Amniotic stem cell (primary cell): ENCODE measurements at regions not wholly inside any gene's neighbourhood (a gene's known extent, or its start where the extent isn't known, plus 50 kb on each side); places are given as distances from the start of the nearest gene placed in this dataset.

ENCODE experiments used
- DNase-seq: peaks from one replicate; lab custom pipeline; 2025; lab: John Stamatoyannopoulos, UW

- DNase-seq: no peak
Observed at GRCh38 chr7:96484845-96485244, 162.9 kb upstream of the SLC25A13 start.

- no peak for DNase-seq
Observed at GRCh38 chr7:96484091-96484490, 162.2 kb upstream of the SLC25A13 start.

- no peak for DNase-seq
Observed at GRCh38 chr7:96481796-96482195, 159.9 kb upstream of the SLC25A13 start.

- DNase-seq: no peak
Observed at GRCh38 chr7:96479015-96479645, 157.2 kb upstream of the SLC25A13 start.

- no peak for DNase-seq
Observed at GRCh38 chr7:96471606-96472005, 149.7 kb upstream of the SLC25A13 start.

- DNase-seq: no peak
Observed at GRCh38 chr7:96452146-96452545, 130.2 kb upstream of the SLC25A13 start.

GRCh38 chr7:96449094-96449493 is 127.2 kb upstream of the SLC25A13 start:
- DNase-seq: no peak

- no peak for DNase-seq
Observed at GRCh38 chr7:96447109-96447645, 125.3 kb upstream of the SLC25A13 start.

- no peak for DNase-seq
Observed at GRCh38 chr7:96441436-96442084, 119.7 kb upstream of the SLC25A13 start.

GRCh38 chr7:96440328-96440727 is 118.4 kb upstream of the SLC25A13 start:
- no peak for DNase-seq

- DNase-seq: no peak
Observed at GRCh38 chr7:96436880-96437279, 115.0 kb upstream of the SLC25A13 start.

GRCh38 chr7:96430356-96430755 is 108.5 kb upstream of the SLC25A13 start:
- DNase-seq: no peak

GRCh38 chr7:96427143-96427542 is 105.2 kb upstream of the SLC25A13 start:
- no peak for DNase-seq

- no peak for DNase-seq
Observed at GRCh38 chr7:96426685-96427084, 104.8 kb upstream of the SLC25A13 start.

- DNase-seq: no peak
Observed at GRCh38 chr7:96426027-96426426, 104.1 kb upstream of the SLC25A13 start.

GRCh38 chr7:96424411-96424810 is 102.5 kb upstream of the SLC25A13 start:
- no peak for DNase-seq

- DNase-seq: no peak
Observed at GRCh38 chr7:96422388-96422787, 100.5 kb upstream of the SLC25A13 start.

GRCh38 chr7:96418581-96418980 is 96.7 kb upstream of the SLC25A13 start:
- DNase-seq: no peak

- DNase-seq: no peak
Observed at GRCh38 chr7:96417784-96418183, 95.9 kb upstream of the SLC25A13 start.

GRCh38 chr7:96416599-96416998 is 94.7 kb upstream of the SLC25A13 start:
- no peak for DNase-seq

GRCh38 chr7:96416116-96416515 is 94.2 kb upstream of the SLC25A13 start:
- DNase-seq: no peak

GRCh38 chr7:96415293-96415940 is 93.5 kb upstream of the SLC25A13 start:
- no peak for DNase-seq

GRCh38 chr7:96414931-96415292 is 93.0 kb upstream of the SLC25A13 start:
- DNase-seq: peak; percentile 8
